AG04449 (cell line): ENCODE measurements at regions not wholly inside any gene's neighbourhood (a gene's known extent, or its start where the extent isn't known, plus 50 kb on each side); places are given as distances from the start of the nearest gene placed in this dataset.

Experiments used
- CTCF ChIA-PET: fragments of 350-600 bp; formaldehyde crosslinking; extraction: SDS; loops from one replicate; lab custom pipeline; 2021; ENCODE audit warnings: antibody characterized with exemption; lab: Yijun Ruan, JAX
- POLR2A ChIA-PET: fragments of 400-600, 350-600 bp; formaldehyde crosslinking; extraction: SDS; loops from one replicate; lab custom pipeline; 2020; ENCODE audit warnings: antibody characterized with exemption, inconsistent platforms; lab: Yijun Ruan, JAX
- DNase-seq: peaks from one replicate; pipeline ENCODE4 v3.0.0-alpha.2; 2010; ENCODE audit warnings: low read depth, low spot score
- H3K4me3 ChIP-seq: 2 replicates; pipeline ENCODE4 v1.5.1; 2011; ENCODE audit warnings: low read depth, mild to moderate bottlenecking, control low read depth, low read length
- CTCF ChIP-seq: IDR thresholded peaks from one replicate; pipeline ENCODE4 v1.5.1; 2011; ENCODE audit warnings: mild to moderate bottlenecking, moderate library complexity, low read length, control low read depth, inconsistent platforms; ENCODE audit not compliant: insufficient read depth; ENCODE audit errors: missing control alignments

DNA sequence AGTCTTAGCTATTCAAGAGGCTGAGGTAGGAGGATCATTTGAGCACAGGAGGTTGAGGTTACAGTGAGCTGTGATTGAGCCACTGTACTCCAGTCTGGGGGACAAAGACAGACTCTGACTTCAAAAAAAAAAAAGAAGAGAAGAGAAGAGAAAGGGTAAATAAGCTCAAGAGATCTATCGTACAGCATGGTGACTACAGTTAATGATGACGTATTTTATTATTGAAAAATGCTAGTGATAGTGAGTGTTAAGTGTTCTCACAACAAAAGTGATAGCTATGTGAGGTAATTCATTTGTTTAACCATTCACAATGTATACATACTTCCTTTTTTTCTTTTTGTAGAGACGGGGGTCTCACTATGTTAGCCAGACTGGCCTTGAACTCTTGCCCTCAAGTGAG is 121.5 kb upstream of the RPL34 start:
- TF ChIP-seq CTCF: no peak
- CTCF ChIA-PET: interaction anchor here (1.3 to 1.4 kb wide), 2 partner anchors 439 to 480 kb away, joined by 3 to 4 read pairs; no protein-coding TSS in a partner anchor
- no peak overlapping the region for H3K4me3 ChIP-seq
- POLR2A ChIA-PET: no interaction called here
- no peak for DNase-seq

DNA sequence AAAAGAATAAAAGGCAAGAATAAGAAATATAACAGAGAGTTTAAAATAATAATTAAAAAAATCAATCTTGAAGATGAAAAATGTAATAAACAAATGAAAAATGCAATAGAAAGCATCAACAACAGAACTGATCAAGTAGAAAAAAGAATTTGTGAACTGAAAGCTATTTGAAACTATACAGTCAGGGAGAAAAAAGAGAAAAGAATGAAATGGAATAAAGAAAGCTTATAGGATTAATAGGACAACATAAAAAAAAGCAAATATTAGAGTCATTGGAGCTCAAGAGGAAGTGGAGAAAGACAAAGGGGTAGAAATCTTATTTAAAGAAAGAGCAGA is 126.8 kb upstream of the RPL34 start:
- H3K4me3 ChIP-seq: no peak overlapping the region
- ChIA-PET CTCF (interaction anchor here (0.8 to 2.2 kb wide), 5 partner anchors 9 to 475 kb away, joined by 3 to 18 read pairs (median 6); no protein-coding TSS in a partner anchor), POLR2A (no interaction called here)
- TF ChIP-seq CTCF: no peak
- no peak for DNase-seq

- DNase-seq: no peak
- ChIA-PET CTCF (interaction anchor here (0.6 to 2.2 kb wide), 11 partner anchors 10 to 477 kb away, joined by 3 to 18 read pairs (median 4); no protein-coding TSS in a partner anchor), POLR2A (no interaction called here)
- H3K4me3 ChIP-seq: no peak overlapping the region
- TF ChIP-seq CTCF: peak; percentile 68
Measured at GRCh38 chr4:108492816-108493595, 127.4 kb upstream of the RPL34 start.

DNA sequence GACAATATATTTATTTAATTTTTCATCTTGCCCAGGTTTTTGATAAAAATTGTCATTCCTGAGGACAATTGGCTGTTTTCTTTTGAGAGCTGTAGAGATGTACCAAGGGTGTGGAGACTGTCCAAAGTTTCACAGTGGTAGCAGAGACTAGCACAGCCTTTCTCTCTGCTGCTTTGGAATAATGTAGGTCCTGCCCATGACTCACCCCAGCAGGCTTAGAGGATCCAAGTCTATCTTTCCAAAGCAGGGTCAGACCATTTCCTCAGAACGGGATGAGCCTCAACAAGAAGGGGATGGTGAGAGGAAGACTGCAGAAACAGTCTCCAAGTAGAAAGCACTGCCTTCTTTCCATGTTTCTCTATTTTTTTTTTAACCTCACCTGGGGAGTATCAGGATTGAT is 131.5 kb upstream of the RPL34 start:
- POLR2A ChIA-PET: no interaction called here
- CTCF ChIA-PET: no interaction called here

GRCh38 chr4:108486046-108486445 is 134.3 kb upstream of the RPL34 start:
- H3K4me3 ChIP-seq: no peak overlapping the region
- POLR2A ChIA-PET: no interaction called here
- CTCF ChIA-PET: no interaction called here
- no peak for DNase-seq
- no peak for TF ChIP-seq CTCF

More for the DNA sequence above, 131.5 kb upstream of the RPL34 start:
- TF ChIP-seq CTCF: no peak
- DNase-seq: no peak
- no peak overlapping the region for H3K4me3 ChIP-seq

GRCh38 chr4:108484187-108484586 is 136.2 kb upstream of the RPL34 start:
- ChIA-PET POLR2A (no interaction called here), CTCF (no interaction called here)
- H3K4me3 ChIP-seq: no peak overlapping the region
- DNase-seq: no peak
- TF ChIP-seq CTCF: no peak
